Fibroblast of peridontal ligament (primary cell): ENCODE measurements at regions not wholly inside any gene's neighbourhood (a gene's known extent, or its start where the extent isn't known, plus 50 kb on each side); places are given as distances from the start of the nearest gene placed in this dataset.
A peak's percentile ranks its signal among the peaks of the same experiment; 100 is the strongest.

Experiments
- DNase-seq: peaks from one replicate; pipeline ENCODE4 v3.0.0-alpha.2; 2010; ENCODE audit errors: extremely low read depth

- DNase-seq, result no peak
Measured at GRCh38 chr13:53144826-53145225, 116.2 kb downstream of the OLFM4 start.

GRCh38 chr13:53150568-53150967 is 122.0 kb downstream of the OLFM4 start:
- no peak for DNase-seq

- DNase-seq, result peak; percentile 57
Measured at GRCh38 chr13:53151336-53152056, 122.9 kb downstream of the OLFM4 start.

- DNase-seq, result no peak
Measured at GRCh38 chr13:53152057-53152421, 123.4 kb downstream of the OLFM4 start.

- no peak for DNase-seq
Measured at GRCh38 chr13:53158201-53158600, 129.6 kb downstream of the OLFM4 start.

- no peak for DNase-seq
Measured at GRCh38 chr13:53159431-53159830, 130.8 kb downstream of the OLFM4 start.

- no peak for DNase-seq
Measured at GRCh38 chr13:53160211-53160610, 131.6 kb downstream of the OLFM4 start.

GRCh38 chr13:53161251-53161650 is 132.6 kb downstream of the OLFM4 start:
- DNase-seq, result no peak

GRCh38 chr13:53165261-53165660 is 136.6 kb downstream of the OLFM4 start:
- DNase-seq, result no peak

- DNase-seq, result no peak
Measured at GRCh38 chr13:53167561-53167960, 138.9 kb downstream of the OLFM4 start.

- DNase-seq, result no peak
Measured at GRCh38 chr13:53170910-53171309, 142.3 kb downstream of the OLFM4 start.

GRCh38 chr13:53174545-53174944 is 145.9 kb downstream of the OLFM4 start:
- no peak for DNase-seq

GRCh38 chr13:53180684-53181083 is 152.1 kb downstream of the OLFM4 start:
- no peak for DNase-seq

- DNase-seq, result no peak
Measured at GRCh38 chr13:53182724-53183123, 154.1 kb downstream of the OLFM4 start.

GRCh38 chr13:53188120-53188519 is 159.5 kb downstream of the OLFM4 start:
- no peak for DNase-seq

GRCh38 chr13:53189162-53189561 is 160.5 kb downstream of the OLFM4 start:
- DNase-seq, result no peak

GRCh38 chr13:53191091-53191490 is 162.5 kb downstream of the OLFM4 start:
- DNase-seq, result no peak

- DNase-seq, result no peak
Measured at GRCh38 chr13:53197424-53197823, 168.8 kb downstream of the OLFM4 start.

GRCh38 chr13:53198017-53198416 is 169.4 kb downstream of the OLFM4 start:
- no peak for DNase-seq

GRCh38 chr13:53198736-53199135 is 170.1 kb downstream of the OLFM4 start:
- DNase-seq, result no peak

- DNase-seq, result no peak
Measured at GRCh38 chr13:53200075-53200474, 171.5 kb downstream of the OLFM4 start.

- no peak for DNase-seq
Measured at GRCh38 chr13:53200498-53201453, 172.2 kb downstream of the OLFM4 start.
